HG02938 (cell line): ENCODE measurements at regions not wholly inside any gene's neighbourhood (a gene's known extent, or its start where the extent isn't known, plus 50 kb on each side); places are given as distances from the start of the nearest gene placed in this dataset.

ENCODE experiments used
- ATAC-seq: cut with Tn5 transposase; IDR thresholded peaks from one replicate; pipeline ENCODE4 v1.9.1; 2021; ENCODE audit warnings: mild to moderate bottlenecking, moderate library complexity; ENCODE audit not compliant: unreplicated experiment

- ATAC-seq: no peak
These were observed 156.9 kb downstream of the USP12 start for GRCh38 chr13:27014406-27015359.

- no peak for ATAC-seq
These were observed 159.0 kb downstream of the USP12 start for GRCh38 chr13:27012482-27013197.

- ATAC-seq: no peak
These were observed 159.9 kb downstream of the USP12 start for GRCh38 chr13:27011661-27012060.

- ATAC-seq: no peak
These were observed 162.9 kb downstream of the USP12 start for GRCh38 chr13:27008733-27009132.

GRCh38 chr13:27007166-27007565 lies 164.4 kb downstream of the USP12 start:
- no peak for ATAC-seq

- no peak for ATAC-seq
These were observed 165.0 kb downstream of the USP12 start for GRCh38 chr13:27006519-27007161.

- ATAC-seq: no peak
These were observed 165.6 kb downstream of the USP12 start for GRCh38 chr13:27005976-27006518.

GRCh38 chr13:27005556-27005955 lies 166.1 kb downstream of the USP12 start:
- ATAC-seq: no peak

- ATAC-seq: no peak
These were observed 166.7 kb downstream of the USP12 start for GRCh38 chr13:27004866-27005265.

- ATAC-seq: no peak
These were observed 167.3 kb downstream of the USP12 start for GRCh38 chr13:27004326-27004725.

- no peak for ATAC-seq
These were observed 169.9 kb downstream of the USP12 start for GRCh38 chr13:27001705-27002104.

GRCh38 chr13:27000686-27001085 lies 170.9 kb downstream of the USP12 start:
- ATAC-seq: no peak

- no peak for ATAC-seq
These were observed 172.1 kb downstream of the USP12 start for GRCh38 chr13:26999499-26999898.

- ATAC-seq: no peak
These were observed 173.3 kb downstream of the USP12 start for GRCh38 chr13:26998292-26998691.

- ATAC-seq: peak; percentile 87
These were observed 174.5 kb downstream of the USP12 start for GRCh38 chr13:26996965-26997752.

- ATAC-seq: no peak
These were observed 176.5 kb downstream of the USP12 start for GRCh38 chr13:26995159-26995558.

- ATAC-seq: no peak
These were observed 177.8 kb downstream of the USP12 start for GRCh38 chr13:26993780-26994179.

- ATAC-seq: no peak
These were observed 178.5 kb downstream of the USP12 start for GRCh38 chr13:26992951-26993719.

GRCh38 chr13:26991508-26992181 lies 180.0 kb downstream of the USP12 start:
- no peak for ATAC-seq
